ENCODE measurements at regions not wholly inside any gene's neighbourhood (a gene's known extent, or its start where the extent isn't known, plus 50 kb on each side); places are given as distances from the start of the nearest gene placed in this dataset.

DNA sequence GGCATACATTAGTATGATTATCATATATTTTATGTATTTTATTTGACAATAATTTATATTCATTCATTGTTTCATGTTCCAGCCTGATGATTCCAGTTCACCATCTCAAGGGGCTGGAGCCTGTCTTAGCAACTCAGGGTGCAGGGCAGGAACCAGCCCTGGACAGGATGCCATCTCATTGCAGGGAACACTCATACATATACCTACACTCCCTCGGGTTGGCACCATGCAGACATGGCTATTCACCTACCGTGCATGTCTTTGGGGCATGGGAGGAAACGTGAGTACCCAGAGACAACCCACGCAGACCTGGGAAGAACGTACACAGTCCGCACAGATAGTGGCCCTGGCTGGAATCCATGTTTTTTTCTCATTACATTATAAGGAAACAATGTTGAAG lies 151.0 kb upstream of the ZNF536 start:
- no peak for ATAC-seq
- intact Hi-C loops (cut with DNase I) = no loop called here
- Histone ChIP-seq H3K9me3 (no peaks in the 10 kb centered on the region), H3K27ac (no peak overlapping the region), H3K36me3 (replicated peaks in 1 of 2; ENCODE audit: insufficient read depth in 1 of 2, low read depth in 2 of 2) (no peaks in the 10 kb centered on the region), H3K4me3 (no peak overlapping the region), H3K4me1 (peaks cover 21% of the 10 kb centered on the region), H3K27me3 (peaks cover 0 to 15% of the 10 kb centered on the region in 2 donors)
- DNase-seq = no peak
- TF ChIP-seq, protein P1, sequence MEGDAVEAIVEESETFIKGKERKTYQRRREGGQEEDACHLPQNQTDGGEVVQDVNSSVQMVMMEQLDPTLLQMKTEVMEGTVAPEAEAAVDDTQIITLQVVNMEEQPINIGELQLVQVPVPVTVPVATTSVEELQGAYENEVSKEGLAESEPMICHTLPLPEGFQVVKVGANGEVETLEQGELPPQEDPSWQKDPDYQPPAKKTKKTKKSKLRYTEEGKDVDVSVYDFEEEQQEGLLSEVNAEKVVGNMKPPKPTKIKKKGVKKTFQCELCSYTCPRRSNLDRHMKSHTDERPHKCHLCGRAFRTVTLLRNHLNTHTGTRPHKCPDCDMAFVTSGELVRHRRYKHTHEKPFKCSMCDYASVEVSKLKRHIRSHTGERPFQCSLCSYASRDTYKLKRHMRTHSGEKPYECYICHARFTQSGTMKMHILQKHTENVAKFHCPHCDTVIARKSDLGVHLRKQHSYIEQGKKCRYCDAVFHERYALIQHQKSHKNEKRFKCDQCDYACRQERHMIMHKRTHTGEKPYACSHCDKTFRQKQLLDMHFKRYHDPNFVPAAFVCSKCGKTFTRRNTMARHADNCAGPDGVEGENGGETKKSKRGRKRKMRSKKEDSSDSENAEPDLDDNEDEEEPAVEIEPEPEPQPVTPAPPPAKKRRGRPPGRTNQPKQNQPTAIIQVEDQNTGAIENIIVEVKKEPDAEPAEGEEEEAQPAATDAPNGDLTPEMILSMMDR (IDR thresholded peaks at IDR 0.05) = no peak
- TF ChIP-seq POLR2A (IDR thresholded peaks at IDR 0.05) = no peak
- 59 to 64% methylated on average over 6 of the region's 6 CpGs for WGBS, 2 donors

DNA sequence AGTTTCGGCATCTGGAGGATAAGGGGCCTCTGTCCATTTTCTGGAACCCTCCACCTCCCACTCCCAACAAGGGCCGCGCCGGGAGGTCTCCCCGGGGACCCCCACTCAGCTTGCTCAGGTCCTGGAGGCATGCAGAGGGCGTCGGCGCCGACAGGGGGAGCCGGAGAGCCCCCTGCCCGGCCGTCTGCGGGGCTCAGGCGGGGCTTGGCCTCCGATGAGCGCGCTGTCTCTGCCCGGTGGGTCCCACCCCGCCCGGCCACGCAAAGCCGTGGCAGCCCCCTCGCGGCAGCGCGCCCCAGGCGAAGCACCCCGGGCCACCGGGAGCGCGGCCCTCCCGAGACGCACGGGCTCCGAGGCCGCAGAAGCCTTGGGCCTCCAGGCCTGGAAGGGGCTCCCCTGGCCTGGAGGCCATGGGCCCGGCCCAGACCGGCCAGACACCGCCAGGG lies 149.7 kb upstream of the ZNF536 start:
- no peak overlapping the region for H3K27ac ChIP-seq
- no peak overlapping the region for H3K4me3 ChIP-seq
- TF ChIP-seq POLR2A (IDR thresholded peaks at IDR 0.05) = no peak
- TF ChIP-seq, protein P1 (IDR thresholded peaks at IDR 0.05) = peak; percentile 32 to 66 (median 43)
- WGBS, 2 donors = 4% methylated on average over 10 to 39 of the region's 39 CpGs
- H3K36me3 ChIP-seq (replicated peaks in 1 of 2; ENCODE audit: insufficient read depth in 1 of 2, low read depth in 2 of 2) = no peaks in the 10 kb centered on the region
- DNase-seq (peak in 2 of 4 donors; percentile 25 to 35), ATAC-seq (no peak)
- intact Hi-C loops (cut with DNase I) = no loop called here
- H3K4me1 ChIP-seq = peaks cover 32% of the 10 kb centered on the region
- no peaks in the 10 kb centered on the region for H3K9me3 ChIP-seq
- H3K27me3 ChIP-seq = peaks cover 0 to 22% of the 10 kb centered on the region in 2 donors

DNA sequence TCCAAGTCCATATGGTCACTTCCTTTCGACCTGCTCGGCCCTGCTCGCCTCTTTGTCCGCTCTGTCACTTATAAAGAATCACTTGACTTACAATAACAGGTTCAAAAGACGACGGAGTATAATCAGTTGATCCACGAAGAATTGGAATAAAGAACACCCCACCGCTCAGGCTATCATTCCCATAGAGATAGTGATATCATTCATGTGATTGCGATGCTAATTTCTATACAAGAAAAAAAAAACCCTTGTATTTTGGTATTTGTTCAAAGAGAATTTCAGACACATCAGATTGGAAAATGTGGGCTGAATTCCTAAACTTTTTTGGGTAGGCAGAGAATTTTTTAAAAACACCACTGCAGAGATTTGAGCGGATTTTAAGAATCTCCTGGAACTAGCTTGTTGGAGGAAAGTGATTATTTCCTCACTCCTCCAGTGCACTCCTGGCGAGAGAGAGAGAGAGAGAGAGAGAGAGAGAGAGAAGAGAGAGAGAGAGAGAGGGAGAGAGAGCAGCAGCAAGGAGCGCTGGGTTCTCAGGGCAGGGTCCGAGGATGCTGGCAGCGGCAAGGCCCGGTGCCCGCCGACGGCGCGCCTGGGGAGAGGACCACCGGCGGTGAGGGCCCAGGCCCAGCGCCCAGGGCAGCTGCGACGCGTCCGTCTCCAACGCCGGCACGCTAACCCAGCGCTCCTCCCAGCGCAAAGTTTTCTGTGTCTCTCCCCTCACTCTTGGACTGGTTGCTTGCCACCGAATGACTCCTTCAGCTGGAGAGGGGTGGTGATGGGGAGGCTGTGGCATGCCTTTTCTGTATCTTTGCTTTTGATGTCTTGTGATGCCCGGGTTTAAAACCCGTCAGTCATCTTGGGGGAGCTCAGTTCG lies 149.0 kb upstream of the ZNF536 start:
- DNase-seq (no peak), ATAC-seq (no peak)
- Histone ChIP-seq H3K9me3 (no peaks in the 10 kb centered on the region), H3K4me3 (no peak overlapping the region), H3K27ac (no peak overlapping the region), H3K36me3 (replicated peaks in 1 of 2; ENCODE audit: insufficient read depth in 1 of 2, low read depth in 2 of 2) (no peaks in the 10 kb centered on the region), H3K27me3 (peaks cover 0 to 27% of the 10 kb centered on the region in 2 donors), H3K4me1 (peaks cover 38% of the 10 kb centered on the region)
- TF ChIP-seq, protein P1 (IDR thresholded peaks at IDR 0.05) = no peak
- TF ChIP-seq POLR2A (IDR thresholded peaks at IDR 0.05) = no peak
- WGBS, 2 donors = 20 to 25% methylated on average over 29 to 36 of the region's 36 CpGs
- intact Hi-C loops (cut with DNase I) = no loop called here

DNA sequence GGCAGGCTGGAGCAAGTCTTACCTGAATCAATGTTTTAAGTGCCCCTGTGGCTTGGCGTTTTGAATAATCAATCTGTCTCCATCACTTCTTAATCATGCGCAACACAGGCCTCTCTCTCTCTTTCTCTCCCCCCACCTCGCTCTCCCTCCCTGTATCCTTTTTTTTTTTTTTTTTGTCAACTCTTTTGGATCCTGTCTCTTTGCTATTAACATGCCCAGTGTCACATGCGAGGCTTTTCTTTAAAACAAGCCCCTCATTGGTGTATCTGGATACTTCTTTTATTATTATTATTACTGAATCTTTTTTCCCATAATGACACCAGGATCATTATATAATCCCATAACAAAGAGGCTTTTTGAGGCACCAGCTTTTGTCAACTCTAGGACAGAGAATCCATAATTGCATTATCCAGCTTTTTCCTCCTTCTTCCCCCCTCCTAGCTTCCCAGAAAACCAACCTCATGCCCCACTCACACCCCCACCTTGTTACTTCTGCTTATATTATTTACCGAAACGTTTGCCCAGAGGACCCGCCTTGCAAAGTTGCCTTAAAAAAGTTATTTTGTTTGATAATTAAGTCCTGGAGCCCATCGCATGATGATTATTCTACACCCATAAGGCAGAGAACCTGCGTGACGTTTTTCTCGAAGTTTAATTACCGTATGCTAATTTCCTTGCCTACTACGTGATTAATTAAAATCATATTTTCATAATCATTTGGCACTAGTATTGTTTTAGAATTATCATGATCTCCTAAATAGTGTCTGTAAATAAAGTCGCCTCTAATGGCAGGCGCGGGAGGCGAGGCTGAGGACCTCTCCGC lies 148.1 kb upstream of the ZNF536 start:
- DNase-seq (no peak), ATAC-seq (no peak)
- H3K36me3 ChIP-seq (replicated peaks in 1 of 2; ENCODE audit: insufficient read depth in 1 of 2, low read depth in 2 of 2) = no peaks in the 10 kb centered on the region
- peaks cover 46% of the 10 kb centered on the region for H3K4me1 ChIP-seq
- no peaks in the 10 kb centered on the region for H3K9me3 ChIP-seq
- no peak for TF ChIP-seq POLR2A (IDR thresholded peaks at IDR 0.05)
- TF ChIP-seq, protein P1 (IDR thresholded peaks at IDR 0.05) = no peak
- 17 to 30% methylated on average over 18 of the region's 18 CpGs for WGBS, 2 donors
- peaks cover 0 to 36% of the 10 kb centered on the region in 2 donors for H3K27me3 ChIP-seq
- intact Hi-C loops (cut with DNase I) = no loop called here
- H3K27ac ChIP-seq = no peak overlapping the region
- H3K4me3 ChIP-seq = no peak overlapping the region

Measured in body of pancreas (tissue), 4 donors.